ENCODE measurements at regions not wholly inside any gene's neighbourhood (a gene's known extent, or its start where the extent isn't known, plus 50 kb on each side); places are given as distances from the start of the nearest gene placed in this dataset.

DNA sequence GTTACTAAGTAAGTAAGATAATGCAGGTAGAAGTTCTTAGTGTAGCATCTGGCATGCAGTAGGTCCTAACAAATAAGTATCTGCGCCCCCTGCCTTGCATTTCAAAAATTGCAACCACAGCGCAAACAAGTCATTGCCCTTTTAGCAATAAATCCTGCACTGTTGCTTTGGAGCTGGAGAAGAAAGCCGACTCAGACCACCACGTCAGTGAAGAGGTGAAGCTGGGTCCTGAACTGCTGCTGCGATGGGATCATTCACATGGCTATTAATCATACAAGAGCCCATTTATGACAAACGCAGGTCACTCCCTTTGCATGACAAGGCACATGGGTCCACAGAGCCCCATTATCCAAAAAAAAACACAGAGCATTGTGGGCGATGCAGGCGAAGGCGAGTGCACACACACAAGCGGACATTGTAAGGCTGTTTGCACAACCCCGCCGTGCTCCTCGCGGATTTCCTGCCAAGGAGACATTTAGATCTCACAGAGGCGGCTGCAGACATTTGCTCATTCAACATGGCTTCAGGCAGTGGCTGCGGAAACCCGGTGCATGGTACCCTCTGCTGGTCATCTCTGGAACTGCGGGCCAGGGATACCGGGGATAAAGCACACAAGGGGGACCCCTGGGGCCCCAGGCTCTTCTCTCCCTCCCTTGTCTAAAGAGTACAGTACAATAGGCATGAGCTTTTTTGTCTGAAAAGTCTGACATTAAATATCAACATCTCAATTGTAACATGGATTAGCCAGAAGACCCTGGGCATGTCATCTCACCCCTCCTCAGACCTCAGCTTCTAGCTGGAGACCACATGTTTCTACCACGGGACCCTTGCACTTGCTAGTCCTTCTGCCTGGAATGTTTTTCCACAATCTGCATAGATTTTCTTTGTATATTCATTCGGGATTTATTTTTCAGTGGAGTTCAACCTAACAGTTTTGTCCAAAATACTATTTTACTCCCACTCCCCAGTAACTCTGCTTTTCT lies 56.7 kb downstream of the CYRIA start:
- DNase-seq (ENCODE audit: low read depth) = peak; percentile 80
- H3K4me3 ChIP-seq (ENCODE audit: low read length) = peak overlapping the region; percentile 47
- TF ChIP-seq, protein P1, sequence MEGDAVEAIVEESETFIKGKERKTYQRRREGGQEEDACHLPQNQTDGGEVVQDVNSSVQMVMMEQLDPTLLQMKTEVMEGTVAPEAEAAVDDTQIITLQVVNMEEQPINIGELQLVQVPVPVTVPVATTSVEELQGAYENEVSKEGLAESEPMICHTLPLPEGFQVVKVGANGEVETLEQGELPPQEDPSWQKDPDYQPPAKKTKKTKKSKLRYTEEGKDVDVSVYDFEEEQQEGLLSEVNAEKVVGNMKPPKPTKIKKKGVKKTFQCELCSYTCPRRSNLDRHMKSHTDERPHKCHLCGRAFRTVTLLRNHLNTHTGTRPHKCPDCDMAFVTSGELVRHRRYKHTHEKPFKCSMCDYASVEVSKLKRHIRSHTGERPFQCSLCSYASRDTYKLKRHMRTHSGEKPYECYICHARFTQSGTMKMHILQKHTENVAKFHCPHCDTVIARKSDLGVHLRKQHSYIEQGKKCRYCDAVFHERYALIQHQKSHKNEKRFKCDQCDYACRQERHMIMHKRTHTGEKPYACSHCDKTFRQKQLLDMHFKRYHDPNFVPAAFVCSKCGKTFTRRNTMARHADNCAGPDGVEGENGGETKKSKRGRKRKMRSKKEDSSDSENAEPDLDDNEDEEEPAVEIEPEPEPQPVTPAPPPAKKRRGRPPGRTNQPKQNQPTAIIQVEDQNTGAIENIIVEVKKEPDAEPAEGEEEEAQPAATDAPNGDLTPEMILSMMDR (IDR thresholded peaks at IDR 0.05; ENCODE audit: insufficient read depth, low read depth, low read length, missing control alignments) = peak; percentile 97

GRCh38 chr2:16607301-16607700 lies 58.3 kb downstream of the CYRIA start:
- no peak for DNase-seq (ENCODE audit: low read depth)
- H3K4me3 ChIP-seq (ENCODE audit: low read length) = no peak overlapping the region
- TF ChIP-seq, protein P1 (IDR thresholded peaks at IDR 0.05; ENCODE audit: insufficient read depth, low read depth, low read length, missing control alignments) = no peak

GRCh38 chr2:16604236-16604635 lies 61.4 kb downstream of the CYRIA start:
- peak; percentile 92 for DNase-seq (ENCODE audit: low read depth)
- TF ChIP-seq, protein P1 (IDR thresholded peaks at IDR 0.05; ENCODE audit: insufficient read depth, low read depth, low read length, missing control alignments) = no peak
- H3K4me3 ChIP-seq (ENCODE audit: low read length) = no peak overlapping the region

GRCh38 chr2:16591370-16591933 lies 74.2 kb downstream of the CYRIA start:
- H3K4me3 ChIP-seq (ENCODE audit: low read length) = no peak overlapping the region
- TF ChIP-seq, protein P1 (IDR thresholded peaks at IDR 0.05; ENCODE audit: insufficient read depth, low read depth, low read length, missing control alignments) = no peak
- no peak for DNase-seq (ENCODE audit: low read depth)

- TF ChIP-seq, protein P1 (IDR thresholded peaks at IDR 0.05; ENCODE audit: insufficient read depth, low read depth, low read length, missing control alignments) = no peak
- no peak overlapping the region for H3K4me3 ChIP-seq (ENCODE audit: low read length)
- no peak for DNase-seq (ENCODE audit: low read depth)
Observed at GRCh38 chr2:16589465-16589864, 76.2 kb downstream of the CYRIA start.

GRCh38 chr2:16588565-16588964 lies 77.1 kb downstream of the CYRIA start:
- H3K4me3 ChIP-seq (ENCODE audit: low read length) = no peak overlapping the region
- no peak for DNase-seq (ENCODE audit: low read depth)
- TF ChIP-seq, protein P1 (IDR thresholded peaks at IDR 0.05; ENCODE audit: insufficient read depth, low read depth, low read length, missing control alignments) = no peak

All from epithelial cell of esophagus (primary cell).